ENCODE measurements at regions not wholly inside any gene's neighbourhood (a gene's known extent, or its start where the extent isn't known, plus 50 kb on each side); places are given as distances from the start of the nearest gene placed in this dataset.

GRCh38 chr1:192485692-192486436 is 89.7 kb upstream of the RGS1 start:
- TF ChIP-seq CTCF (IDR thresholded peaks at IDR 0.05) (no peak), POLR2A (IDR thresholded peaks at IDR 0.05) (no peak)

Data from heart left ventricle (tissue), 13 donors.